GM12875 (cell line): ENCODE measurements at regions not wholly inside any gene's neighbourhood (a gene's known extent, or its start where the extent isn't known, plus 50 kb on each side); places are given as distances from the start of the nearest gene placed in this dataset.

Source experiments
- H3K4me3 ChIP-seq: one replicate; pipeline ENCODE4 v1.5.1; 2011; ENCODE audit warnings: low read depth, low read length, control low read depth
- CTCF ChIP-seq: IDR thresholded peaks from 2 replicates; pipeline ENCODE4 v1.5.1; 2011; ENCODE audit warnings: low read depth, mild to moderate bottlenecking, control low read depth, inconsistent platforms, low read length, moderate library complexity, borderline replicate concordance; ENCODE audit not compliant: insufficient read depth

GRCh38 chr13:81639984-81640582 lies 1299.2 kb upstream of the SPRY2 start:
- peak; percentile 27; the same call in 1 of the 2 replicates for TF ChIP-seq CTCF

GRCh38 chr13:81637457-81637856 lies 1296.5 kb upstream of the SPRY2 start:
- no peak for TF ChIP-seq CTCF

More at GRCh38 chr13:81639984-81640582, 1299.2 kb upstream of the SPRY2 start:
- no peak overlapping the region for H3K4me3 ChIP-seq

GRCh38 chr13:81636120-81636519 lies 1295.2 kb upstream of the SPRY2 start:
- no peak overlapping the region for H3K4me3 ChIP-seq
- no peak for TF ChIP-seq CTCF

More at GRCh38 chr13:81637457-81637856, 1296.5 kb upstream of the SPRY2 start:
- H3K4me3 ChIP-seq = no peak overlapping the region

- no peak overlapping the region for H3K4me3 ChIP-seq
- no peak for TF ChIP-seq CTCF
Measured at GRCh38 chr13:81615031-81615430, 1274.1 kb upstream of the SPRY2 start.

GRCh38 chr13:81610644-81611043 lies 1269.7 kb upstream of the SPRY2 start:
- H3K4me3 ChIP-seq = no peak overlapping the region
- TF ChIP-seq CTCF = no peak

GRCh38 chr13:81609335-81609734 lies 1268.4 kb upstream of the SPRY2 start:
- H3K4me3 ChIP-seq = no peak overlapping the region
- no peak for TF ChIP-seq CTCF

- no peak for TF ChIP-seq CTCF
Measured at GRCh38 chr13:81606074-81606473, 1265.1 kb upstream of the SPRY2 start.

More at GRCh38 chr13:81606074-81606473, 1265.1 kb upstream of the SPRY2 start:
- H3K4me3 ChIP-seq = no peak overlapping the region
